Neural cell (in vitro differentiated cells): ENCODE measurements at regions not wholly inside any gene's neighbourhood (a gene's known extent, or its start where the extent isn't known, plus 50 kb on each side); places are given as distances from the start of the nearest gene placed in this dataset.

Source experiments
- H2AFZ ChIP-seq: fragments of 200-600, 300-800 bp; sonication (generic), shearing (Covaris generic); 2 replicates; pipeline ENCODE4 v1.6.0; 2014; ENCODE audit warnings: low read depth, mild to moderate bottlenecking, antibody characterized with exemption, low read length, moderate library complexity
- H3F3A ChIP-seq: fragments of 200-600 bp; shearing (Covaris generic); 2 replicates; pipeline ENCODE4 v1.6.1; 2016; ENCODE audit warnings: mild to moderate bottlenecking, moderate library complexity, mixed read lengths, antibody characterized with exemption, low read length; ENCODE audit not compliant: insufficient read depth, poor library complexity, severe bottlenecking
- H3K27ac ChIP-seq: fragments of 200-600, 300-800 bp; sonication (generic), shearing (Covaris generic); 2 replicates; pipeline ENCODE4 v1.5.1; 2014; ENCODE audit warnings: mild to moderate bottlenecking, low read length, moderate library complexity
- H3K27me3 ChIP-seq: fragments of 300-800, 200-600 bp; sonication (generic), shearing (Covaris generic); 2 replicates; pipeline ENCODE4 v1.6.0; 2014; ENCODE audit warnings: mild to moderate bottlenecking, low read depth, low read length, moderate library complexity; ENCODE audit not compliant: insufficient read depth
- H3K36me3 ChIP-seq: fragments of 300-800, 200-600 bp; sonication (generic), shearing (Covaris generic); 2 replicates; pipeline ENCODE4 v1.5.1; 2014; ENCODE audit warnings: mild to moderate bottlenecking, antibody characterized with exemption, low read length, moderate library complexity; ENCODE audit not compliant: insufficient read depth
- H3K4me2 ChIP-seq: fragments of 300-800, 200-600 bp; sonication (generic), shearing (Covaris generic); 2 replicates; pipeline ENCODE4 v1.6.0; 2014; ENCODE audit warnings: mild to moderate bottlenecking, low read length
- H3K4me3 ChIP-seq: fragments of 300-800, 200-600 bp; sonication (generic), shearing (Covaris generic); 2 replicates; pipeline ENCODE4 v1.5.1; 2014; ENCODE audit warnings: mild to moderate bottlenecking, low read length, moderate library complexity
- H3K79me2 ChIP-seq: fragments of 200-600 bp; shearing (Covaris generic); replicated peaks from 2 replicates; pipeline ENCODE4 v1.6.0; 2014; ENCODE audit warnings: mild to moderate bottlenecking, low read length, moderate library complexity; ENCODE audit not compliant: insufficient read depth
- H3K9ac ChIP-seq: fragments of 300-800, 200-600 bp; sonication (generic), shearing (Covaris generic); 2 replicates; pipeline ENCODE4 v1.6.1; 2016; ENCODE audit warnings: mild to moderate bottlenecking, low read length, mixed read lengths
- H3K9me2 ChIP-seq: fragments of 200-600 bp; shearing (Covaris generic); 2 replicates; pipeline ENCODE4 v1.6.1; 2016; ENCODE audit warnings: mild to moderate bottlenecking, low read length, mixed read lengths; ENCODE audit not compliant: insufficient read depth
- H3K9me3 ChIP-seq: fragments of 200-600, 300-800 bp; sonication (generic), shearing (Covaris generic); 2 replicates; pipeline ENCODE4 v1.6.1; 2016; ENCODE audit warnings: mild to moderate bottlenecking, mixed run types, low read length, moderate library complexity, mixed read lengths
- H4K20me1 ChIP-seq: fragments of 200-600 bp; shearing (Covaris generic); 2 replicates; pipeline ENCODE4 v1.6.1; 2016; ENCODE audit warnings: mild to moderate bottlenecking, mixed run types; ENCODE audit not compliant: insufficient read depth
- CTCF ChIP-seq: fragments of 450-650 bp; IDR thresholded peaks from 2 replicates; pipeline ENCODE4 v1.5.1; 2014; ENCODE audit warnings: antibody characterized with exemption, mild to moderate bottlenecking, moderate library complexity; ENCODE audit not compliant: poor library complexity, severe bottlenecking
- EP300 ChIP-seq: fragments of 450-650 bp; conservative IDR thresholded peaks from 2 replicates; pipeline ENCODE4 v1.6.1; 2014; ENCODE audit warnings: antibody characterized with exemption, mild to moderate bottlenecking, moderate library complexity; ENCODE audit not compliant: poor library complexity, severe bottlenecking
- EZH2 ChIP-seq: fragments of 200-600, 300-800 bp; shearing (Covaris generic), sonication (generic); IDR thresholded peaks from 2 replicates; pipeline ENCODE4 v1.6.1; 2014; ENCODE audit warnings: antibody characterized with exemption, low read length, borderline replicate concordance, mild to moderate bottlenecking; ENCODE audit not compliant: insufficient read depth, poor library complexity, severe bottlenecking
- MXI1 ChIP-seq: fragments of 450-650 bp; conservative IDR thresholded peaks from 2 replicates; pipeline ENCODE4 v1.6.1; 2014; ENCODE audit warnings: antibody characterized with exemption, mild to moderate bottlenecking; ENCODE audit not compliant: poor library complexity, severe bottlenecking
- POLR2AphosphoS5 ChIP-seq: IDR thresholded peaks from 2 replicates; pipeline ENCODE4 v1.6.1; 2012
- REST ChIP-seq: IDR thresholded peaks from 2 replicates; pipeline ENCODE4 v1.6.1; 2012; ENCODE audit warnings: borderline replicate concordance
- SMC3 ChIP-seq: fragments of 450-650 bp; conservative IDR thresholded peaks from 2 replicates; pipeline ENCODE4 v1.6.1; 2014; ENCODE audit warnings: antibody characterized with exemption, mild to moderate bottlenecking, moderate library complexity; ENCODE audit not compliant: poor library complexity
- TAF1 ChIP-seq: IDR thresholded peaks from 2 replicates; pipeline ENCODE4 v1.6.1; 2012; ENCODE audit warnings: low read depth

DNA sequence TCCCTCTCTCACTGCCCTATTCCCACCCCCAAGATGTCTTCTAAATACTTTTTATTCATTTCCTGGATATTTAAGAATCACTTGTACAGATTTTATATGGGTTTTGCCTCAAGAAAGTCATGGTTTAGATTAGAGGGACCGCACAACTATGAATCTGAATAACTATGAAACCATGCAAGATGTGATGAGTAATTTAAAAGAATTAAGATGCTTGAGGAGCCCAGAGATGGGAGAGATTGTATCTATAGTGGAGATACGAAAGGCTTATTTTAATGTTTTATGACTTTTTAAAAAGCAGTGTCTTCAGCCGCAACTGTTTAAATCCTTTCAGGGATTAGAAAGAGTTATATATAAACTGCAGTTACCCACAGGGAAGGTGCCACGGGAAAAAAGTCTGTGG, 324.1 kb downstream of the LPIN1 start:
- Histone ChIP-seq H3K4me2 (no peak overlapping the region), H2AFZ (no peak overlapping the region), H3K27me3 (no peaks in the 10 kb centered on the region), H3K36me3 (no peaks in the 10 kb centered on the region), H3K4me3 (no peak overlapping the region), H3K9ac (no peak overlapping the region), H3K79me2 (no peaks in the 10 kb centered on the region), H3K27ac (no peak overlapping the region), H4K20me1 (no peaks in the 10 kb centered on the region), H3K9me2 (no peaks in the 10 kb centered on the region), H3K9me3 (no peaks in the 10 kb centered on the region), H3F3A (no peaks in the 10 kb centered on the region)
- no peak for TF ChIP-seq REST
- no peak for TF ChIP-seq POLR2AphosphoS5
- TF ChIP-seq EZH2, result no peak
- no peak for TF ChIP-seq EP300
- TF ChIP-seq CTCF, result no peak

DNA sequence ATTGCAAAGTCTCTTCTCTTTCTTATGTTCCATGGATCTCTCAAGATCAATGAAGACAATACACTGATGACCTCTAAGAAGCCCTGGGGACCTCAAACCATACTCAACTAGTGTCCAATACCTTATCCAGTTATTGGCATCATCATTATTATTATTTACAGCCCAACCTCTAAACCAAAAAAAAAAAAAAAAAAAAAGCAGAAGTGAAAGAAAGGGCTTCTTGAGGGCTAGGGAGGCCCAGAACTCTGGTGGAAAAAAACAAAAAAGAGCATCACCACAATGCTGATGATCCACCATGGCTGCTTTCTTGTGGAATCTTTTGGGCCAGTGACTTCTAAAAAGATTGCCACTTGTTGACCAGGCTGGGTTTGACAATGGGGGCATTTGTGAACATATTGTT, 324.9 kb downstream of the LPIN1 start:
- H3K27ac ChIP-seq, result no peak overlapping the region
- no peaks in the 10 kb centered on the region for H3K36me3 ChIP-seq
- TF ChIP-seq TAF1, result no peak
- no peak for TF ChIP-seq MXI1
- no peak for TF ChIP-seq EZH2
- no peak for TF ChIP-seq SMC3
- TF ChIP-seq CTCF, result no peak
- no peaks in the 10 kb centered on the region for H3K9me2 ChIP-seq
- H4K20me1 ChIP-seq, result no peaks in the 10 kb centered on the region
- no peaks in the 10 kb centered on the region for H3K27me3 ChIP-seq
- H2AFZ ChIP-seq, result no peak overlapping the region
- no peaks in the 10 kb centered on the region for H3F3A ChIP-seq
- H3K79me2 ChIP-seq, result no peaks in the 10 kb centered on the region
- H3K9me3 ChIP-seq, result no peaks in the 10 kb centered on the region
- H3K4me3 ChIP-seq, result no peak overlapping the region
- H3K4me2 ChIP-seq, result no peak overlapping the region
- no peak overlapping the region for H3K9ac ChIP-seq
